H1 (cell line): ENCODE measurements at regions not wholly inside any gene's neighbourhood (a gene's known extent, or its start where the extent isn't known, plus 50 kb on each side); places are given as distances from the start of the nearest gene placed in this dataset.

Source experiments
- SP1 ChIP-seq: IDR thresholded peaks from 2 replicates; pipeline ENCODE4 v1.6.1; 2011; ENCODE audit warnings: low read depth, low read length

DNA sequence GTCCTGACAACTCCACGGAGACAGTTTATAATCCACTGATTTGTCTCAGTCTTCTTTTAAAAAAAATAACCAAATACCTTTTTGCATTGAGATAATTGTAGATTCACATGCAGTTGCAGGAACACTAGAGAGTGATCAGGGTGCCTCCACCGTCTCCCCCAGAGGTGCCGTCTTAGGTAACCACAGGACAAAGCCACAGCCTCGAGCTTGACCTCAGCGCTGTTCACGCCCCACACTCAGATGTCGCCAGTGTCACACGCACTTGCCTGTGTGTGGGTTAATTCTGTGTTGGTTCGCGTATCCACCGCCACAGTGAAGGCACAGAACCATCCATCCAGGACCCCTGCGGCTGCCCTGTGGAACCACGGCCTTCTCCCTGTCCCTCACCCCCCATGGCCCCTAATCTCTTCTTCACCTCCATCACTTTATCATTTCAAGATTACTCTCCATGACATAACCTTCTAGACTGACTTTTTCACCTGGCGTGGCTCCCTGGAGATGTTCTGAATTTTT is 295.0 kb upstream of the HDAC4 start (continued):
- no peak for TF ChIP-seq SP1
